NCI-H2029 (cell line): ENCODE measurements at regions not wholly inside any gene's neighbourhood (a gene's known extent, or its start where the extent isn't known, plus 50 kb on each side); places are given as distances from the start of the nearest gene placed in this dataset.
"Not testable (repeated sequence)": the region's sequence is repeated elsewhere in the genome, so short reads cannot be mapped to it uniquely, and the experiment has no call there.

Source experiments
- DNase-seq: peaks from one replicate; lab custom pipeline; 2025; lab: John Stamatoyannopoulos, UW

DNA sequence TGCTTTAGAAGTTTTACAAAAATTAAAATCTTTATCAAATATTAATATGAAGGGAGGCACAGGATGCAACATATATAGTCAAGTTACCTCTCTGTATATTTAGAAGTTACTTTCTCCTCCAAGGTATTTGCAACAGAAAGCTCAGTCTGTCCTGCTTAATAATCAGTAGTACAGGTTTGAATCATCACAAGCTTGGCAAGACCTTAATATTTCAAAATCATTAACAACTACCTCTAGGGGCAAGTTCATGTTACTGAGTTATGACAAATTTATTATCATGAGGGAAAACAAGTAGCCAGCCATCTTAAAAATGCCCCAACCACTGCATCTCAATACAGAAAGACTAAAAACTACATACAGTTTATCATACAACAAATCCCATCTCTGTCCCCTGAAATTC is 116.0 kb downstream of the PMAIP1 start:
- not testable (repeated sequence) for DNase-seq

DNA sequence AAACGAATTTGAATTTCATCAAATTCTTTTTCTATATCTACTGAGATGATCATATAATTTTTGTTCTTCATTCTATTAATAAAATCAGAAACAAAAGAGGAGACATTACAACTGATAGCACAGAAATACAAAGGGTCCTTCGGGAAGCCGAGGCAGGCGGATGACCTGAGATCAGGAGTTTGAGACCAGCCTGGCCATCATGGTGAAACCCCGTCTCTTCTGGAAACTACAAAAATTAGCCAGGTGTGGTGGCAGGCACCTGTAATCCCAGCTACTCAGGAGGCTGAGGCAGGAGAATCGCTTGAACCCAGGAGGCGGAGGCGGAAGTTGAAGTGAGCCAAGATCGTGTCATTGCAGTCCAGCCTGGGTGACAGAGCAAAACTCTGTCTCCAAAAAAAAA is 113.4 kb downstream of the PMAIP1 start:
- not testable (repeated sequence) for DNase-seq

GRCh38 chr18:60010984-60011383 is 111.2 kb downstream of the PMAIP1 start:
- no peak for DNase-seq

DNA sequence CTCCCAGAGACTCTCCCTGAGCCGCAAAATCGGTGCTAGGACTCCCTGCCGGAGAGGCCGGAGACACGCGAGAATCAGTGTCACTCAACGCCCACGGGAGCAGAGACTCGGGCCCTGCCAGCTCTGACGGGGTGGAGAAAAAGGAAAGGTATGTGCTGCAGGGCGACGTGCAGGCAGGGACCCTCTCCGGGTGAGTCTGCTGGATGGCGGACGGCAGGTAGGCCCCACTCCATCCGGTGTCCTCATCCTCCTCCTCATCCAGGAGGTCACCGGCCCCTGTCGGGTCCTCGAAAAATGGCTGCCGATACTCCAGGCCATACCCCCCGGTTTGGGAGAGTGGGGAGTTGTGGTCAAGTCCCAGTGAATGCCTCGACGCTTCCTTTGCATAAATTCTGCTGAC is 110.7 kb downstream of the PMAIP1 start:
- DNase-seq, result no peak

- no peak for DNase-seq
These were observed 107.9 kb downstream of the PMAIP1 start for GRCh38 chr18:60007661-60008060.

DNA sequence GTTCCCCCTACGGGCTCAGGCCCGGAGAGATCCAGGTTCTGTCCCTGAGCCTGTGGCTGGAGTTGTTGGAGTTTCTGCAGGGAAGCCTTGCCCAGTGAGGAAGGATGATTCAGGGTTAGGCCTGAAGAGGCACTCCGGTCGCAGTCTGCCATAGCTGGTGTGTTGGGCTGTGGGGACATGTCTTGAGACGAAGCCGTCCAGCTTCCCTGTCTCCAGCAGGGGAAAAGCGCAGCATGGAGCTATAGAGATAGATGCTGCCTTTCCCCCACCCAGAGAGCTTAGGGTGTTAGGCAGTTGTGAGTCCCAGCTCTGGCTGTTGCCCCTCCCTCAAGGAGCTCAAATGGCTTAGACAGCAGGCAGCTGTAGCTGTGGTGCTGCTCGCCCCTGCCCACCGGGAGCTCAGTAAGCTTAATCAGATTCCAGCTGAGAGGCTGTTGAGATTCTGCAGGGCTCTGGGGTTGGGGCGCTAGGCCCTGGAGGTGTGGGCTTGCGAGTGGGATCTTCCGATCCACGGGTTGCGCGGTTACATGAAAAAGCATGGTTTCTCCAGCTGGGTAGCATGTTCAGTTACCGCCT is 103.9 kb downstream of the PMAIP1 start:
- DNase-seq, result no peak

DNA sequence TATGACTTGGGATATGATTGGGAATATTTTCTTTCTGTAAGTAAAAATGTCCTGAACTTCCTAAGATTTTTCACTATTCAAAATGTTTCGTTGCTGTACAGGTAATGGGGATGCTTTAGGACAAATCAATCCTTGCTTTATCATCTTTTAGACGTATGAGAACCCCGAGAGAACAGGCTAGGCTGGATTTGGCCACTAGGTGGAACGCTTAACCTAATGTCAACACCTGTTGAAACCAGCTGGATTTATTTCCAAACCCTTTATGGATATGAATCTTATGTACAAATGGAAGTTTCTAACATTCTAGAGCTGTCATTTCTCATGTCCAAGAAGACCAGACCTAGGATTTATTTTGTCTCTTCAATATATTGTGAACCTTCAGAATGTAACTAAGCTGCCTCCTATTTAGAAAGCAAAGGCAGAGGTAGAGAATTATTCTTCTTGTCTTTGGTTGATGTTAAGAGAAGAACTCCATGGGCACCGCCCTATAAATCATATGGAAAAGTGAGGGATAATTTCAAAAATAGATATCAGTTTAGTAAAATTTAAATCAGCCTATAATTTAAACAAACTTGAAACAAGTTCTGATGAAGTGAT is 96.7 kb downstream of the PMAIP1 start:
- peak; percentile 36 for DNase-seq

DNA sequence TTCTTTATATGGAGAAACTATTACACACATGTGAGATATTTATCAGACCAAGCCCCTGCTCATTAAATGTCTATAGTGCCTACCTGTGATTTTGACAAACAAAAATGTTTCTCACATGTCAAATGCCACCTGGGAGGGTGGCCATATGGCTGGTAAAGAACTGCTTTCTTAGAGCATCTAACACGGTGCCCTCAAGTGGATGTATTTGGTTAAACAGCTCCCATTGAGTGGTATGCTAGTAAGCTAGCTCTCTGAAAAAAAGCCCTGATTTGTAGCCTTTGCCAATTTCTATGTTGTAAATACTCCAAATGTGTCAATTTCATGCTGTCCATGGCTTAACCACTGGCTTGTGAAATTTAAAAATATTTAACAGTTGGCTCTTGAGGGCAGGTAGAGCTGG is 94.6 kb downstream of the PMAIP1 start:
- DNase-seq, result no peak

- no peak for DNase-seq
These were observed 93.8 kb downstream of the PMAIP1 start for GRCh38 chr18:59993560-59993959.

DNA sequence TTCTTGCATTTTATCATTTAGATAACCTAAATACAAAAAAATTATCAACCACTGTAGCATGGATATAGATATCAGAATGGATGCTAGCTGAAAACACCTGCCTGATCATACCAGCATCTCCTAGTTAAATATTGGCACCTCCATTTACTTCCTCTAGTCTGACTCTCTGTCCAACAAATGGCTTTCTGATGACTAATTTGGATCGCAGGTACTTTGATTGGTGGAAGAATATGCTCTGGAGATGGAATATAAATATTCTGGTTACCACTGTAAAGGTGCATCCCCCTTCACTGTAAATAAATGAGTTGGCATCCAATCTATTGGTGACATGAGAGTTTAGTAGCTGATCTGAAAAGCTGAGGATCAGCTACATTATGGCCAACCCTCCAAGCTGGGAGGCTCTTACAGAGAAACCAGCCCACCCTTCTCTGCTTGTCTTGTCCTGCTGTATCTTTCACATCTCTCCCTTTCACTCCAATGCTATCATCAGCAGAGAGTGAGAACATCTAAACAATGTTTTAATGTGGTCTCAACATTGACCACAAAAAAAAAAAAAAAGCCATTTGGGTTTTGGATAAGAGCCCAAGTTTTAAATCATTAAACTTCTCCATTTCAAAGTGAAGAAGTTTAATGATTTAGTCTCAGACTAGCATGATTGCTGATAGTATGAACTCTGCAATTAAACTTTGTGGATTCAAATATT is 90.5 kb downstream of the PMAIP1 start:
- DNase-seq, result no peak

- no peak for DNase-seq
These were observed 88.4 kb downstream of the PMAIP1 start for GRCh38 chr18:59988098-59988706.

DNA sequence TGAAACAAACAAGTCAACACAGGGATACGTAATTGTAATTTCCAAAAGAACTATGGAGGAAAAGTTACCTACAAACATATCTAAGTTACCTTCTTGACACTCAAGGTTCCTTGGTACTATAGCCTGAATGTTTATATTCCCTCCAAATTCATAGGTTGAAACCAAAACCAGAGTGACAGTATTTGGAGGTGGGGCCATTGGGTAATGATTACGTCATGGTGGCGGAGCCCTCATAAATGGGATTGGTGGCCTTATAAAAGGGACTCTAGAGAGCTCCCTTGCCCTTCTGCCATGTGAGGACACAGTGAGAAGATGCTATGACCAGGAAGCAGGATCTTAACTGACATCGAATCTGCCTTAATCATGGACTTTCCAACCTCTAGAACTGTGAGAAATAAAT is 87.3 kb downstream of the PMAIP1 start:
- no peak for DNase-seq

DNA sequence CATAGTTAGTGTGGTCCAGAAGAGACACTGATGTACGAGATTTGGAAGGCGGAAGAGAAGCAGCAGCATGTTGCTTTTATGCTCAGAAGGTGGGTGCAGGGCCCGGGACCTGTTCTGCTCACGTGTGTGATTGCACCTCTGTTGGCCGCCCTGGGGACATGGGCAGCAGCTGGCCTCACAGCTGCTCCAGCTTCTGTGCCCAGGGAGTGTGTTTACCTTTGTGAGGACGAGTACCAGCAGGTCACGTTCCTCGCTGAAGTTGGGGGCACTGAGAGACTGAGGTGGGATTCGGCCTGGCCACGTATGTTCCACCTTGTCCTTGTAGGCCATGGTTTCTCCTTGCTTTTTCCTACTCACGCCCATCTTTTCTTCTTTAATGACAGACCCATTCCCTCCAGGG is 86.3 kb downstream of the PMAIP1 start:
- DNase-seq, result no peak

- no peak for DNase-seq
These were observed 85.5 kb downstream of the PMAIP1 start for GRCh38 chr18:59985289-59985688.

GRCh38 chr18:59983506-59983905 is 83.7 kb downstream of the PMAIP1 start:
- no peak for DNase-seq

- no peak for DNase-seq
These were observed 80.4 kb downstream of the PMAIP1 start for GRCh38 chr18:59980188-59980637.

DNA sequence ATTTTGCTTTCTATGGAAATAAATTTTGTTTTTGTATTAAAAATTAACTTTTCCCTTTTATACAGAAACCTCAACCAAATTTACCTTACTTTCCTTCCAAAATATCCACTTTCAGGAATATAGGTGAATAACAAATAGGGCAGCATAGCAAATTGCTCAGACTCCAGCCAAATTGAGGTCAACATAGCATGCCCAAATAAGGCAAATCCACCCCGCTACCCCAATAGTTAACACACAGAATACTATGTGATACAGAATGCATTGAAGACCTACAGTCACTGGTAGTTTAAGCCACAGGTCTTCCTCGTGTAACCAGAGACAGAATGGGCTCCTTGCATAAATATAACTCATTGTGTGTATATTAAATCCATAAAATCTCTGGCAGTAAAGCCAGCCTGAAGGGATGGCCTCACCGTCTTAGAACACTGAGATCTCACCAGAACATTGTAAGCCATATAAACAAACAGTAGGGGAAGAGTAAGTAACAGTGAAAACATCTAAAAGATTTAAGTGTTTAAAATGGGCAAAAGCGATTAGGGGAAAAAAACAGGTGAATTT is 72.2 kb downstream of the PMAIP1 start:
- DNase-seq, result no peak

GRCh38 chr18:59971144-59971543 is 71.3 kb downstream of the PMAIP1 start:
- DNase-seq, result not testable (repeated sequence)

- not testable (repeated sequence) for DNase-seq
These were observed 69.8 kb downstream of the PMAIP1 start for GRCh38 chr18:59969477-59970028.

DNA sequence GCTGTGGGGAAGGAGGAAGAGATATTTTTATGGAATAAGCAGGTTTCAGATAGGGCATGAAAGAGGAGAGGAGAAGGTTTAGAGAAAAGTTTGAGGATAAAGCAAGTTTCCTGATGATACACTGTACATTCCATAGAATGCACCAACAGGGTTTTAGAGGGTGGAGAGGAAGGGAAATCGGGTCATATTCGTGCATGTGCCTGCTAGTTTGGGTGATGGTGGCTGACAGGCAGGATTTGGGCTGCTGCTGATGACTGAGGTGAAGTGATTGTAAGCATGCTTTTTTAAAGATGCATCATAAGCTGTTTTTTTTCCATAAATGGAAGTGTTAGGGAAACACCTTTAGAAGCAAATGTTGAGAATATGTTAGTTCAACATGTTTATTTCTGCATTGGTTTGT is 68.8 kb downstream of the PMAIP1 start:
- no peak for DNase-seq

DNA sequence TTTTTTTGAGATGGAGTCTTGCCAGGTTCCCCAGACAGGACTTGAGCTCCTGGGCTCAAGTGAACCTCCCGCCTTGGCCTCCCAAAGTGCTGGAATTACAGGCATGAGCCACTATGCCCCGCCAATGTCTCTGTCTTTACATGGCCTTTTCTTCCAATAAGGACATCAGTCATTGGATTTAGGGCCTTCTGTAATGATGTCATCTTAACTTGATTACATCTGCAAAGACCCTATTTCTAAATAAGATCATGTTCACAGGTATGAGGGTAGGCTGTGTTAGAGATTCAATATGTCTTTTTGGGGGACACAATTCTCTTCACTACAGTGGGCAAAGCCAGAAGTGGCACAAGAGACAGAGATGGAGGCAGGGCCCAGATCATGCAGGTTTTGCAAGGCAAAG is 68.1 kb downstream of the PMAIP1 start:
- DNase-seq, result no peak

GRCh38 chr18:59966913-59967312 is 67.1 kb downstream of the PMAIP1 start:
- no peak for DNase-seq
